ENCODE measurements at regions not wholly inside any gene's neighbourhood (a gene's known extent, or its start where the extent isn't known, plus 50 kb on each side); places are given as distances from the start of the nearest gene placed in this dataset.

DNA sequence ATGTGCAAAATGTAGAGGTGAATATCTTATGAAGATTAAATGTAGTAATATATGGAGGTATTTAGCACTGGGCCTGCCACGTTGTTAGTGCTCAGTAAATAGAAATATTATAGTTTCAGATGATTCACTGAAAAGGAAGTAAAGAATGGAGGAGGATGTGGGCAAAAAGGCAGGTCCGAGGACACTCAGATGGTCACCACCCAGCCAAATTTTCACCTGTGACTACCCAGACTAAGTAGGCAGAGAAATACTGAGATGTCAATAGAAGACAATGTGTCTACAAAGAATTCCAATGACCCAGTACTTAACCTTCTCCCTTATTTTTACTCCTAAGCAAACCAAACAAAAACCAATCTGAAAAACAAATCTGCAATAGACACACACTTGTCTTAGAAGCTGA lies 70.3 kb upstream of the ATP10B start:
- DNase-seq = no peak
- H3K27me3 ChIP-seq (ENCODE audit: control insufficient read depth, insufficient read depth, low read length) = no peaks in the 10 kb centered on the region
- no peak overlapping the region for H3K27ac ChIP-seq (ENCODE audit: low read depth in 2 of 2, low read length in 2 of 2)
- H3K9ac ChIP-seq (ENCODE audit: low read length in 3 of 3) = no peak overlapping the region
- no peak for TF ChIP-seq CTCF (IDR thresholded peaks at IDR 0.05; ENCODE audit: borderline replicate concordance, extremely low read depth, insufficient read depth)
- intact Hi-C loops (cut with DNase I) = no loop called here
- no peak overlapping the region for H3K4me3 ChIP-seq (ENCODE audit: low read length in 3 of 3)
- no peaks in the 10 kb centered on the region for H3K36me3 ChIP-seq (ENCODE audit: control insufficient read depth in 2 of 3, insufficient read depth in 3 of 3, low read length in 3 of 3)
- peaks cover 0 to 14% (median 6%) of the 10 kb centered on the region in 3 donors for H3K4me1 ChIP-seq (ENCODE audit: control insufficient read depth in 2 of 3, insufficient read depth in 2 of 3, low read depth in 1 of 3, low read length in 3 of 3)
- FAIRE-seq = no peak
- H3K9me3 ChIP-seq (ENCODE audit: control insufficient read depth in 2 of 3, insufficient read depth in 1 of 3, low read length in 3 of 3) = no peaks in the 10 kb centered on the region

GRCh38 chr5:160921423-160922285 lies 69.6 kb upstream of the ATP10B start:
- no peaks in the 10 kb centered on the region for H3K27me3 ChIP-seq (ENCODE audit: control insufficient read depth, insufficient read depth, low read length)
- H3K27ac ChIP-seq (ENCODE audit: low read depth in 2 of 2, low read length in 2 of 2) = no peak overlapping the region
- no peaks in the 10 kb centered on the region for H3K36me3 ChIP-seq (ENCODE audit: control insufficient read depth in 2 of 3, insufficient read depth in 3 of 3, low read length in 3 of 3)
- peaks cover 0 to 13% (median 6%) of the 10 kb centered on the region in 3 donors for H3K4me1 ChIP-seq (ENCODE audit: control insufficient read depth in 2 of 3, insufficient read depth in 2 of 3, low read depth in 1 of 3, low read length in 3 of 3)
- H3K9ac ChIP-seq (ENCODE audit: low read length in 3 of 3) = no peak overlapping the region
- intact Hi-C loops (cut with DNase I) = no loop called here
- DNase-seq (no peak), FAIRE-seq (no peak)
- no peak overlapping the region for H3K4me3 ChIP-seq (ENCODE audit: low read length in 3 of 3)
- no peaks in the 10 kb centered on the region for H3K9me3 ChIP-seq (ENCODE audit: control insufficient read depth in 2 of 3, insufficient read depth in 1 of 3, low read length in 3 of 3)
- no peak for TF ChIP-seq CTCF (IDR thresholded peaks at IDR 0.05; ENCODE audit: borderline replicate concordance, extremely low read depth, insufficient read depth)

DNA sequence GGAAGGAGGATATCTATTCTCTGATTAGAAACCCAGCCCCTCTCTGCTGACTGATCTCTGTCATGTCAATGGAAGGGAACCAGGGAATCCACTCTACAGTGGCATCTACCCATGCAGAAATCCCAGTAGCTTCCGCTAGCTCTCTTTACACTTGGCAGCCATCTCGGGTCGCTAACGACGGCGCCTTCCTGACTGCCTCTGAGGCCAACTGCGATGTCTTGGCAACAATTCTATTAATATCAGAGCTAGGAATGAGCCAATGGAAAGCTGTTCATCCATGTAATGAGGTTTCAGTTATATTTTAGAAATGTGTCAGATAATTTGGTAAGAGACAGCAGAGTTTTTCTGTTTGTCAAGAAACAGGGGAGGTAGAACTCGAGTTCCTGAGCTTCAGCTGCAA lies 67.6 kb upstream of the ATP10B start:
- no peak for FAIRE-seq
- H3K27ac ChIP-seq (ENCODE audit: low read depth in 2 of 2, low read length in 2 of 2) = no peak overlapping the region
- no peak for TF ChIP-seq CTCF (IDR thresholded peaks at IDR 0.05; ENCODE audit: borderline replicate concordance, extremely low read depth, insufficient read depth)

More for the DNA sequence above, 67.6 kb upstream of the ATP10B start:
- peaks cover 0 to 6% (median 4%) of the 10 kb centered on the region in 3 donors for H3K4me1 ChIP-seq (ENCODE audit: control insufficient read depth in 2 of 3, insufficient read depth in 2 of 3, low read depth in 1 of 3, low read length in 3 of 3)
- no peaks in the 10 kb centered on the region for H3K36me3 ChIP-seq (ENCODE audit: control insufficient read depth in 2 of 3, insufficient read depth in 3 of 3, low read length in 3 of 3)
- H3K9ac ChIP-seq (ENCODE audit: low read length in 3 of 3) = no peak overlapping the region
- no peak for DNase-seq
- intact Hi-C loops (cut with DNase I) = no loop called here
- no peak overlapping the region for H3K4me3 ChIP-seq (ENCODE audit: low read length in 3 of 3)
- H3K27me3 ChIP-seq (ENCODE audit: control insufficient read depth, insufficient read depth, low read length) = no peaks in the 10 kb centered on the region
- H3K9me3 ChIP-seq (ENCODE audit: control insufficient read depth in 2 of 3, insufficient read depth in 1 of 3, low read length in 3 of 3) = no peaks in the 10 kb centered on the region

Data from kidney (tissue), 13 donors.